Stomach (tissue), 8 donors: ENCODE measurements at regions not wholly inside any gene's neighbourhood (a gene's known extent, or its start where the extent isn't known, plus 50 kb on each side); places are given as distances from the start of the nearest gene placed in this dataset.
"Not testable (repeated sequence)": the region's sequence is repeated elsewhere in the genome, so short reads cannot be mapped to it uniquely, and the experiment has no call there.

Experiments
- DNase-seq, 2 donors: peaks; one replicate each; pipeline versions ENCODE4 v3.0.0 to v3.0.0-alpha.2; 2013 to 2019
- H3K27ac ChIP-seq, 5 donors: fragments of 200-600 bp in 4 of 5; sonication (generic) in 4 of 5; one replicate each; pipeline ENCODE4 v1.5.1; 2013 to 2019; ENCODE audit warnings: mild to moderate bottlenecking in 1 of 5, moderate library complexity in 1 of 5
- H3K27me3 ChIP-seq, 3 donors: fragments of 200-600 bp; sonication (generic); one replicate each; pipeline ENCODE4 v1.5.1; 2017 to 2019; ENCODE audit warnings: mixed run types in 1 of 3
- H3K36me3 ChIP-seq, 4 donors: fragments of 200-600 bp; sonication (generic); 1 replicate in 3 of 4; 2 replicates in 1 of 4; pipeline ENCODE4 v1.5.1; 2016 to 2019
- H3K4me1 ChIP-seq, 4 donors: fragments of 200-600 bp; sonication (generic); one replicate each; pipeline ENCODE4 v1.5.1; 2016 to 2019
- H3K4me3 ChIP-seq, 4 donors: fragments of 200-600 bp; sonication (generic) in 3 of 4; one replicate each; pipeline ENCODE4 v1.5.1; 2016 to 2019; ENCODE audit warnings: mild to moderate bottlenecking in 1 of 4
- H3K9me3 ChIP-seq, 4 donors: fragments of 200-600 bp; sonication (generic); one replicate each; pipeline ENCODE4 v1.5.1; 2016 to 2019
- EP300 ChIP-seq: sonication (generic); formaldehyde crosslinking; IDR thresholded peaks from one replicate; pipeline ENCODE4 v1.6.1; 2017; ENCODE audit warnings: antibody characterized with exemption
- POLR2A ChIP-seq, 4 donors: fragments of 450-650 bp; IDR thresholded peaks; one replicate each; pipeline ENCODE4 v1.6.1; 2016; ENCODE audit warnings: antibody characterized with exemption in 4 of 4, control low read depth in 2 of 4, mild to moderate bottlenecking in 1 of 4, moderate library complexity in 1 of 4
- POLR2AphosphoS5 ChIP-seq, 3 donors: sonication (generic); formaldehyde crosslinking; IDR thresholded peaks; one replicate each; pipeline ENCODE4 v1.6.1; 2016; ENCODE audit warnings: antibody characterized with exemption in 3 of 3
- WGBS, 5 donors: extraction: QIAGEN DNeasy Blood & Tissue Kit in 3 of 5; methylation state at CpG; one replicate each; pipeline versions ENCODE4 v1.1.5 to v1.1.7; 2013 to 2018; 5-methylcytosine and 5-hydroxymethylcytosine counted together
- intact Hi-C: fragments of 100-400 bp; cut with DNase I; formaldehyde crosslinking; loops from one replicate; pipeline ENCODE4 v1.15.1; 2023; ENCODE audit warnings: low total_unique reads
- TF ChIP-seq, protein P1 (sequence below), 7 experiments: fragments of 450-650 bp in 4 of 7; fragments of 200-600 bp in 3 of 7; sonication (generic) in 3 of 7; IDR thresholded peaks; one replicate each; pipeline ENCODE4 v1.5.1; 2016 to 2019; ENCODE audit warnings: antibody characterized with exemption in 7 of 7, control low read depth in 2 of 7, mild to moderate bottlenecking in 1 of 7
- donor health status: healthy with polysubstance abuse.
- donor health status: Bipolar disorder and iron deficiency.
- donor health status: healthy.

- TF ChIP-seq EP300 = no peak
- TF ChIP-seq, protein P1, sequence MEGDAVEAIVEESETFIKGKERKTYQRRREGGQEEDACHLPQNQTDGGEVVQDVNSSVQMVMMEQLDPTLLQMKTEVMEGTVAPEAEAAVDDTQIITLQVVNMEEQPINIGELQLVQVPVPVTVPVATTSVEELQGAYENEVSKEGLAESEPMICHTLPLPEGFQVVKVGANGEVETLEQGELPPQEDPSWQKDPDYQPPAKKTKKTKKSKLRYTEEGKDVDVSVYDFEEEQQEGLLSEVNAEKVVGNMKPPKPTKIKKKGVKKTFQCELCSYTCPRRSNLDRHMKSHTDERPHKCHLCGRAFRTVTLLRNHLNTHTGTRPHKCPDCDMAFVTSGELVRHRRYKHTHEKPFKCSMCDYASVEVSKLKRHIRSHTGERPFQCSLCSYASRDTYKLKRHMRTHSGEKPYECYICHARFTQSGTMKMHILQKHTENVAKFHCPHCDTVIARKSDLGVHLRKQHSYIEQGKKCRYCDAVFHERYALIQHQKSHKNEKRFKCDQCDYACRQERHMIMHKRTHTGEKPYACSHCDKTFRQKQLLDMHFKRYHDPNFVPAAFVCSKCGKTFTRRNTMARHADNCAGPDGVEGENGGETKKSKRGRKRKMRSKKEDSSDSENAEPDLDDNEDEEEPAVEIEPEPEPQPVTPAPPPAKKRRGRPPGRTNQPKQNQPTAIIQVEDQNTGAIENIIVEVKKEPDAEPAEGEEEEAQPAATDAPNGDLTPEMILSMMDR (IDR thresholded peaks at IDR 0.05) = no peak
- TF ChIP-seq POLR2AphosphoS5 (IDR thresholded peaks at IDR 0.05) = no peak
- TF ChIP-seq POLR2A (IDR thresholded peaks at IDR 0.05) = no peak
- no peaks in the 10 kb centered on the region for H3K36me3 ChIP-seq
- H3K4me3 ChIP-seq = no peak overlapping the region
- H3K27ac ChIP-seq = no peak overlapping the region
- H3K27me3 ChIP-seq = no peaks in the 10 kb centered on the region
- no peaks in the 10 kb centered on the region for H3K4me1 ChIP-seq
- no peak for DNase-seq
- WGBS, 5 donors = 71 to 80% (median 73%) methylated on average over 5 of the region's 5 CpGs
- intact Hi-C loops = no loop called here
- H3K9me3 ChIP-seq = peaks cover 18 to 57% (median 44%) of the 10 kb centered on the region in 4 donors
Observed at GRCh38 chr2:189982780-189983394, 79.6 kb downstream of the MSTN start.

- intact Hi-C loops = no loop called here
- no peaks in the 10 kb centered on the region for H3K36me3 ChIP-seq
- no peak overlapping the region for H3K4me3 ChIP-seq
- no peaks in the 10 kb centered on the region for H3K4me1 ChIP-seq
- H3K27me3 ChIP-seq = no peaks in the 10 kb centered on the region
- no peak overlapping the region for H3K27ac ChIP-seq
- no peak for DNase-seq
- peaks cover 18 to 53% (median 42%) of the 10 kb centered on the region in 4 donors for H3K9me3 ChIP-seq
- TF ChIP-seq POLR2A (IDR thresholded peaks at IDR 0.05) (no peak), POLR2AphosphoS5 (IDR thresholded peaks at IDR 0.05) (no peak), EP300 (no peak)
- TF ChIP-seq, protein P1 (IDR thresholded peaks at IDR 0.05) = no peak
Observed at GRCh38 chr2:189982087-189982486, 80.4 kb downstream of the MSTN start.

GRCh38 chr2:189976488-189976887, 86.0 kb downstream of the MSTN start:
- H3K27me3 ChIP-seq, DNase-seq, H3K36me3 ChIP-seq, H3K27ac ChIP-seq, intact Hi-C loops, H3K4me1 ChIP-seq, H3K4me3 ChIP-seq: not testable (repeated sequence)
- 88 to 97% (median 93%) methylated on average over 10 to 11 of the region's 11 CpGs for WGBS, 5 donors
- peaks cover 3 to 28% (median 23%) of the 10 kb centered on the region in 4 donors for H3K9me3 ChIP-seq

- Histone ChIP-seq H3K4me1 (no peaks in the 10 kb centered on the region), H3K27ac (no peak overlapping the region), H3K9me3 (peaks cover 0 to 3% (median 0%) of the 10 kb centered on the region in 4 donors), H3K4me3 (no peak overlapping the region), H3K27me3 (no peaks in the 10 kb centered on the region), H3K36me3 (no peaks in the 10 kb centered on the region)
- no peak for TF ChIP-seq POLR2AphosphoS5 (IDR thresholded peaks at IDR 0.05)
- no peak for TF ChIP-seq POLR2A (IDR thresholded peaks at IDR 0.05)
- TF ChIP-seq EP300 = no peak
- TF ChIP-seq, protein P1 (IDR thresholded peaks at IDR 0.05) = no peak
- intact Hi-C loops = no loop called here
- 18 to 38% (median 28%) methylated on average over 1 of the region's 1 CpG for WGBS, 5 donors
- no peak for DNase-seq
Observed at GRCh38 chr2:189960346-189960745, 102.2 kb downstream of the MSTN start.

GRCh38 chr2:189959450-189959849, 103.1 kb downstream of the MSTN start:
- intact Hi-C loops = no loop called here
- Histone ChIP-seq H3K27me3 (no peaks in the 10 kb centered on the region), H3K9me3 (peaks cover 0 to 3% (median 0%) of the 10 kb centered on the region in 4 donors), H3K36me3 (no peaks in the 10 kb centered on the region), H3K4me3 (no peak overlapping the region), H3K4me1 (no peaks in the 10 kb centered on the region), H3K27ac (no peak overlapping the region)
- no peak for TF ChIP-seq EP300
- TF ChIP-seq, protein P1 (IDR thresholded peaks at IDR 0.05) = no peak
- no peak for TF ChIP-seq POLR2AphosphoS5 (IDR thresholded peaks at IDR 0.05)
- TF ChIP-seq POLR2A (IDR thresholded peaks at IDR 0.05) = no peak
- DNase-seq = peak in 1 of 2 donors; percentile 47
